Keratinocyte (primary cell): ENCODE measurements at regions not wholly inside any gene's neighbourhood (a gene's known extent, or its start where the extent isn't known, plus 50 kb on each side); places are given as distances from the start of the nearest gene placed in this dataset.

Source experiments
- EZH2 ChIP-seq: IDR thresholded peaks from one replicate; pipeline ENCODE4 v1.6.1; 2012; ENCODE audit warnings: inconsistent platforms, mild to moderate bottlenecking, low read length, moderate library complexity
- TF ChIP-seq, protein P1 (sequence below), 3 experiments: IDR thresholded peaks in 1 of 3; conservative IDR thresholded peaks in 1 of 3; optimal IDR thresholded peaks in 1 of 3; 2 replicates in 2 of 3; 3 replicates in 1 of 3; pipeline versions ENCODE3 to v1.5.1; 2011; ENCODE audit warnings: low read length in 3 of 3, mild to moderate bottlenecking in 3 of 3, moderate library complexity in 2 of 3, control low read depth in 1 of 3, inconsistent platforms in 1 of 3; ENCODE audit not compliant: insufficient read depth in 2 of 3; ENCODE audit errors: extremely low read depth in 1 of 3

DNA sequence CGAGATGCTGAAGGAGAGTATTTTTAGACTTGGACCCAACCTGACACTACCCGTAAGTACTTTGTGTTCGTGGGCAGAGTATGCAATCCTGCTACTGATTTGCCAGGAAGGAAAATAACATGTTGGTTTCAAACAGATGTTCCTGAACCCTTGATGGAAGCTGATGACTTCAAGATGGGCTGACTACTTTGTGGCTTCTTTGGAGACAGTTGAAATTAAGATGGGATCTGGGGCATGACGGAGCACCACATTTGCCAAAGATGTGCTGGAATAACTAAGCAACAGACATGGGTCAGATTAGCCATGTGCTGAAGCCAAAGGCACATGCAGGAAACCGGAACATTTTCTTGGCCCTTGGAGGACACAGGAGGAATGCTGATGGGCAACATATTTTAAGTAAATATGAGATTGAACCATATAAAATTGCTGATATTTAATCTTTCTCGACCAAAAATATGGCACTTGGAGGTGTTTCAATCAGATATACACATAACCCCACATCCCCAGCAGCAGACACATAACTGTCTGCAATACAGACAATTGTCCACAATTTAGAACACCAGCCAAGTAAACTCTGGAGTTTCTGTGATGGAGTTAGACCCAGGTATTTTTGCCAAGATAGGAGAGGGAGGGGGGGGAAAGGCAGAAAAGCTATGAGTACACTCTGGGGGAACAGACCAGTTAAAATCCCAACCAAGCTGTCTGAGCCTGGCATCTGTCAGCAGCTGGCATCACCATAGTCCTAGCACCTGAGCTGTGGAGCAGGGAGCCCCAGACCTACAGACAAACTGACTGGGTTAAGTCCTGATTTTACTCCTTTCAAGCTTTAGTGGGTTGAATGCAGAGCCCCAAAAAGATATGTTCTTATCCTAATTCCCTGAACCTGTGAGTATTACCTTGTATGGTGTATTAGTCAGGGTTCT is 329.4 kb upstream of the CDH5 start:
- TF ChIP-seq EZH2: no peak
- TF ChIP-seq, protein P1, sequence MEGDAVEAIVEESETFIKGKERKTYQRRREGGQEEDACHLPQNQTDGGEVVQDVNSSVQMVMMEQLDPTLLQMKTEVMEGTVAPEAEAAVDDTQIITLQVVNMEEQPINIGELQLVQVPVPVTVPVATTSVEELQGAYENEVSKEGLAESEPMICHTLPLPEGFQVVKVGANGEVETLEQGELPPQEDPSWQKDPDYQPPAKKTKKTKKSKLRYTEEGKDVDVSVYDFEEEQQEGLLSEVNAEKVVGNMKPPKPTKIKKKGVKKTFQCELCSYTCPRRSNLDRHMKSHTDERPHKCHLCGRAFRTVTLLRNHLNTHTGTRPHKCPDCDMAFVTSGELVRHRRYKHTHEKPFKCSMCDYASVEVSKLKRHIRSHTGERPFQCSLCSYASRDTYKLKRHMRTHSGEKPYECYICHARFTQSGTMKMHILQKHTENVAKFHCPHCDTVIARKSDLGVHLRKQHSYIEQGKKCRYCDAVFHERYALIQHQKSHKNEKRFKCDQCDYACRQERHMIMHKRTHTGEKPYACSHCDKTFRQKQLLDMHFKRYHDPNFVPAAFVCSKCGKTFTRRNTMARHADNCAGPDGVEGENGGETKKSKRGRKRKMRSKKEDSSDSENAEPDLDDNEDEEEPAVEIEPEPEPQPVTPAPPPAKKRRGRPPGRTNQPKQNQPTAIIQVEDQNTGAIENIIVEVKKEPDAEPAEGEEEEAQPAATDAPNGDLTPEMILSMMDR (optimal IDR thresholded peaks at IDR 0.05 in 1 of 3, IDR thresholded peaks at IDR 0.05 in 1 of 3, conservative IDR thresholded peaks at IDR 0.05 in 1 of 3; ENCODE audit: extremely low read depth in 1 of 3, insufficient read depth in 2 of 3, low read length in 3 of 3): no peak
